Sigmoid colon (tissue), 4 donors: ENCODE measurements at regions not wholly inside any gene's neighbourhood (a gene's known extent, or its start where the extent isn't known, plus 50 kb on each side); places are given as distances from the start of the nearest gene placed in this dataset.

Experiments used
- EP300 ChIP-seq, 4 donors: sonication (generic); formaldehyde crosslinking; IDR thresholded peaks; one replicate each; pipeline ENCODE4 v1.6.1; 2017; ENCODE audit warnings: antibody characterized with exemption in 4 of 4
- POLR2A ChIP-seq, 2 donors: fragments of 450-650 bp; IDR thresholded peaks; one replicate each; pipeline ENCODE4 v1.6.1; 2016; ENCODE audit warnings: antibody characterized with exemption in 2 of 2, mild to moderate bottlenecking in 2 of 2, moderate library complexity in 2 of 2
- POLR2AphosphoS5 ChIP-seq, 4 donors: sonication (generic); formaldehyde crosslinking; IDR thresholded peaks; one replicate each; pipeline ENCODE4 v1.6.1; 2017; ENCODE audit warnings: antibody characterized with exemption in 4 of 4
- TF ChIP-seq, protein P1 (sequence below), 4 experiments: fragments of 450-650 bp in 3 of 4; fragments of 200-600 bp in 1 of 4; IDR thresholded peaks; one replicate each; pipeline ENCODE4 v1.5.1; 2016 to 2019; ENCODE audit warnings: antibody characterized with exemption in 4 of 4, mild to moderate bottlenecking in 3 of 4, moderate library complexity in 2 of 4

DNA sequence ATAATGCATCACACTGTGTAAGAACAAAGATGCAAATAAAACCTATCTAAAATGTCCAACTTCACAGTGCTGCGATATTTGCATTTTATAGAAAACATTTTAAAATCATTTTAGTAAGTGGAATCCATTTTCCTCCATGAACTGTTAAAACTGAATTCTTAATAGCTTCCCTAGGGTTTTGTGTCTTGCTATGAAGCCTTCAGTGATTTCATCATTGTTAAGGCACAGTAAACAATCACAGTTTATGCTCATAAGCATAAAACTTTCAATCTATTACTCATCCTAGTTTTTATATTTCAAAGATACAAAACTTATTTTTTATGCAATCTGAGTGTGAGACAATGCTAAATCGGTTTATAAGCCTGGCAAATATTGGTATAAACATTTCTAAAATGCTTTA, 509.7 kb downstream of the TUSC7 start:
- TF ChIP-seq, protein P1, sequence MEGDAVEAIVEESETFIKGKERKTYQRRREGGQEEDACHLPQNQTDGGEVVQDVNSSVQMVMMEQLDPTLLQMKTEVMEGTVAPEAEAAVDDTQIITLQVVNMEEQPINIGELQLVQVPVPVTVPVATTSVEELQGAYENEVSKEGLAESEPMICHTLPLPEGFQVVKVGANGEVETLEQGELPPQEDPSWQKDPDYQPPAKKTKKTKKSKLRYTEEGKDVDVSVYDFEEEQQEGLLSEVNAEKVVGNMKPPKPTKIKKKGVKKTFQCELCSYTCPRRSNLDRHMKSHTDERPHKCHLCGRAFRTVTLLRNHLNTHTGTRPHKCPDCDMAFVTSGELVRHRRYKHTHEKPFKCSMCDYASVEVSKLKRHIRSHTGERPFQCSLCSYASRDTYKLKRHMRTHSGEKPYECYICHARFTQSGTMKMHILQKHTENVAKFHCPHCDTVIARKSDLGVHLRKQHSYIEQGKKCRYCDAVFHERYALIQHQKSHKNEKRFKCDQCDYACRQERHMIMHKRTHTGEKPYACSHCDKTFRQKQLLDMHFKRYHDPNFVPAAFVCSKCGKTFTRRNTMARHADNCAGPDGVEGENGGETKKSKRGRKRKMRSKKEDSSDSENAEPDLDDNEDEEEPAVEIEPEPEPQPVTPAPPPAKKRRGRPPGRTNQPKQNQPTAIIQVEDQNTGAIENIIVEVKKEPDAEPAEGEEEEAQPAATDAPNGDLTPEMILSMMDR (IDR thresholded peaks at IDR 0.05), result no peak
- no peak for TF ChIP-seq POLR2AphosphoS5 (IDR thresholded peaks at IDR 0.05)
- TF ChIP-seq POLR2A (IDR thresholded peaks at IDR 0.05), result no peak
- TF ChIP-seq EP300 (IDR thresholded peaks at IDR 0.05), result no peak
